Activated T-cell treated with anti-CD3 and anti-CD28 coated beads, Interleukin-2, amount 50 U/mL, for 72 hours (primary cell): ENCODE measurements at regions not wholly inside any gene's neighbourhood (a gene's known extent, or its start where the extent isn't known, plus 50 kb on each side); places are given as distances from the start of the nearest gene placed in this dataset.

Experiments used
- ATAC-seq, 2 donors: fragments of 150-1000 bp; cut with Tn5 transposase; replicated peaks in 1 of 2; 2 replicates each; pipeline ENCODE4 v1.10.0; 2021; ENCODE audit warnings: moderate library complexity in 2 of 2, mild to moderate bottlenecking in 1 of 2
- DNase-seq, 2 donors: peaks; one replicate each; pipeline ENCODE4 v3.0.0; 2021 to 2022; ENCODE audit warnings: mixed read lengths in 1 of 2
- H3K27ac Mint-ChIP-seq: one replicate; pipeline ENCODE4 v1.8.0; 2022; ENCODE audit warnings: mild to moderate bottlenecking, moderate library complexity, mixed read lengths
- H3K27me3 Mint-ChIP-seq: one replicate; pipeline ENCODE4 v1.8.0; 2022; ENCODE audit warnings: low read depth, mixed read lengths
- H3K36me3 Mint-ChIP-seq, 2 donors: one replicate each; pipeline ENCODE4 v1.8.0; 2022; ENCODE audit warnings: mixed read lengths in 2 of 2, mild to moderate bottlenecking in 1 of 2; ENCODE audit not compliant: insufficient read depth in 2 of 2
- H3K4me1 Mint-ChIP-seq: one replicate; pipeline ENCODE4 v1.8.0; 2022; ENCODE audit warnings: low read depth, mixed read lengths
- H3K4me3 Mint-ChIP-seq, 2 donors: one replicate each; pipeline ENCODE4 v1.8.0; 2022; ENCODE audit warnings: mild to moderate bottlenecking in 2 of 2, mixed read lengths in 2 of 2, moderate library complexity in 2 of 2
- H3K9me3 Mint-ChIP-seq, 2 donors: one replicate each; pipeline ENCODE4 v1.8.0; 2022; ENCODE audit warnings: mixed read lengths in 2 of 2

- Mint-ChIP-seq H3K27ac (no peak overlapping the region), H3K36me3 (no peaks in the 10 kb centered on the region), H3K4me1 (no peaks in the 10 kb centered on the region), H3K4me3 (no peak overlapping the region), H3K9me3 (no peaks in the 10 kb centered on the region), H3K27me3 (no peaks in the 10 kb centered on the region)
- no peak for DNase-seq
- no peak for ATAC-seq
Observed at GRCh38 chr2:20551260-20551944, 99.5 kb downstream of the HS1BP3 start.

GRCh38 chr2:20551945-20552328 lies 99.0 kb downstream of the HS1BP3 start:
- Mint-ChIP-seq H3K27me3 (peaks cover 3% of the 10 kb centered on the region), H3K27ac (no peak overlapping the region), H3K36me3 (no peaks in the 10 kb centered on the region), H3K4me1 (no peaks in the 10 kb centered on the region), H3K4me3 (no peak overlapping the region), H3K9me3 (no peaks in the 10 kb centered on the region)
- no peak for DNase-seq
- no peak for ATAC-seq

- Mint-ChIP-seq H3K4me3 (no peak overlapping the region), H3K36me3 (no peaks in the 10 kb centered on the region), H3K27me3 (peaks cover 10% of the 10 kb centered on the region), H3K9me3 (no peaks in the 10 kb centered on the region), H3K4me1 (no peaks in the 10 kb centered on the region), H3K27ac (no peak overlapping the region)
- DNase-seq (no peak), ATAC-seq (no peak)
Observed at GRCh38 chr2:20552847-20553246, 98.1 kb downstream of the HS1BP3 start.

- H3K4me1 Mint-ChIP-seq, result no peaks in the 10 kb centered on the region
- H3K27me3 Mint-ChIP-seq, result peaks cover 16% of the 10 kb centered on the region
- H3K36me3 Mint-ChIP-seq, result no peaks in the 10 kb centered on the region
- peak overlapping the region; percentile 6 for H3K27ac Mint-ChIP-seq
- H3K9me3 Mint-ChIP-seq, result no peaks in the 10 kb centered on the region
- no peak for ATAC-seq
- no peak for DNase-seq
- H3K4me3 Mint-ChIP-seq, result no peak overlapping the region
Observed at GRCh38 chr2:20553580-20553979, 97.3 kb downstream of the HS1BP3 start.

GRCh38 chr2:20555954-20556353 lies 94.9 kb downstream of the HS1BP3 start:
- no peaks in the 10 kb centered on the region for H3K4me1 Mint-ChIP-seq
- no peaks in the 10 kb centered on the region for H3K36me3 Mint-ChIP-seq
- no peak for ATAC-seq
- H3K27ac Mint-ChIP-seq, result no peak overlapping the region
- no peak overlapping the region for H3K4me3 Mint-ChIP-seq
- peaks cover 24% of the 10 kb centered on the region for H3K27me3 Mint-ChIP-seq
- H3K9me3 Mint-ChIP-seq, result no peaks in the 10 kb centered on the region
- DNase-seq, result no peak

- no peak overlapping the region for H3K4me3 Mint-ChIP-seq
- peaks cover 31% of the 10 kb centered on the region for H3K27me3 Mint-ChIP-seq
- no peak overlapping the region for H3K27ac Mint-ChIP-seq
- ATAC-seq, result no peak
- H3K9me3 Mint-ChIP-seq, result no peaks in the 10 kb centered on the region
- H3K4me1 Mint-ChIP-seq, result peaks cover 7% of the 10 kb centered on the region
- H3K36me3 Mint-ChIP-seq, result no peaks in the 10 kb centered on the region
- no peak for DNase-seq
Observed at GRCh38 chr2:20556756-20557155, 94.1 kb downstream of the HS1BP3 start.

- no peak for DNase-seq
- no peaks in the 10 kb centered on the region for H3K9me3 Mint-ChIP-seq
- no peak overlapping the region for H3K4me3 Mint-ChIP-seq
- no peak overlapping the region for H3K27ac Mint-ChIP-seq
- peaks cover 31% of the 10 kb centered on the region for H3K27me3 Mint-ChIP-seq
- no peaks in the 10 kb centered on the region for H3K36me3 Mint-ChIP-seq
- ATAC-seq, result no peak
- peaks cover 9% of the 10 kb centered on the region for H3K4me1 Mint-ChIP-seq
Observed at GRCh38 chr2:20557226-20557625, 93.7 kb downstream of the HS1BP3 start.

GRCh38 chr2:20557635-20558034 lies 93.3 kb downstream of the HS1BP3 start:
- no peak overlapping the region for H3K27ac Mint-ChIP-seq
- H3K9me3 Mint-ChIP-seq, result no peaks in the 10 kb centered on the region
- no peak for ATAC-seq
- DNase-seq, result no peak
- peaks cover 31% of the 10 kb centered on the region for H3K27me3 Mint-ChIP-seq
- no peaks in the 10 kb centered on the region for H3K36me3 Mint-ChIP-seq
- peaks cover 9% of the 10 kb centered on the region for H3K4me1 Mint-ChIP-seq
- no peak overlapping the region for H3K4me3 Mint-ChIP-seq

- Mint-ChIP-seq H3K4me1 (peaks cover 9% of the 10 kb centered on the region), H3K9me3 (no peaks in the 10 kb centered on the region), H3K4me3 (no peak overlapping the region), H3K27ac (no peak overlapping the region), H3K27me3 (peaks cover 31% of the 10 kb centered on the region), H3K36me3 (no peaks in the 10 kb centered on the region)
- DNase-seq, result no peak
- no peak for ATAC-seq
Observed at GRCh38 chr2:20558391-20559150, 92.3 kb downstream of the HS1BP3 start.

GRCh38 chr2:20559277-20559676 lies 91.6 kb downstream of the HS1BP3 start:
- peaks cover 9% of the 10 kb centered on the region for H3K4me1 Mint-ChIP-seq
- no peak for ATAC-seq
- H3K36me3 Mint-ChIP-seq, result no peaks in the 10 kb centered on the region
- H3K27ac Mint-ChIP-seq, result no peak overlapping the region
- H3K9me3 Mint-ChIP-seq, result no peaks in the 10 kb centered on the region
- no peak for DNase-seq
- peaks cover 31% of the 10 kb centered on the region for H3K27me3 Mint-ChIP-seq
- no peak overlapping the region for H3K4me3 Mint-ChIP-seq

GRCh38 chr2:20560011-20560410 lies 90.9 kb downstream of the HS1BP3 start:
- no peak overlapping the region for H3K27ac Mint-ChIP-seq
- peaks cover 31% of the 10 kb centered on the region for H3K27me3 Mint-ChIP-seq
- H3K36me3 Mint-ChIP-seq, result no peaks in the 10 kb centered on the region
- DNase-seq (no peak), ATAC-seq (no peak)
- H3K9me3 Mint-ChIP-seq, result no peaks in the 10 kb centered on the region
- H3K4me3 Mint-ChIP-seq, result no peak overlapping the region
- peaks cover 9% of the 10 kb centered on the region for H3K4me1 Mint-ChIP-seq

GRCh38 chr2:20560891-20561636 lies 89.8 kb downstream of the HS1BP3 start:
- peaks cover 31% of the 10 kb centered on the region for H3K27me3 Mint-ChIP-seq
- no peak overlapping the region for H3K4me3 Mint-ChIP-seq
- no peaks in the 10 kb centered on the region for H3K9me3 Mint-ChIP-seq
- no peaks in the 10 kb centered on the region for H3K36me3 Mint-ChIP-seq
- peaks cover 9% of the 10 kb centered on the region for H3K4me1 Mint-ChIP-seq
- DNase-seq, result no peak
- no peak overlapping the region for H3K27ac Mint-ChIP-seq
- ATAC-seq, result no peak

GRCh38 chr2:20561637-20562454 lies 89.1 kb downstream of the HS1BP3 start:
- Mint-ChIP-seq H3K27me3 (peaks cover 29% of the 10 kb centered on the region), H3K36me3 (no peaks in the 10 kb centered on the region), H3K27ac (no peak overlapping the region), H3K9me3 (no peaks in the 10 kb centered on the region), H3K4me1 (peaks cover 9% of the 10 kb centered on the region), H3K4me3 (no peak overlapping the region)
- no peak for ATAC-seq
- no peak for DNase-seq
